IMR-90 (cell line): ENCODE measurements at regions not wholly inside any gene's neighbourhood (a gene's known extent, or its start where the extent isn't known, plus 50 kb on each side); places are given as distances from the start of the nearest gene placed in this dataset.

Source experiments
- ATAC-seq: fragments of 200-7000 bp; cut with Tn5 transposase; 2 replicates; pipeline ENCODE4 v1.9.1; 2020; ENCODE audit warnings: low read depth, mild to moderate bottlenecking, moderate library complexity
- BruUV-seq: library from RNA; stranded (reverse); fragments of 400-500 nt; replicated peaks from 2 replicates; lab custom pipeline; 2021; lab: Mats Ljungman, UMichigan
- CTCF ChIA-PET: fragments of 300-600 bp; formaldehyde crosslinking; extraction: SDS; loops from one replicate; lab custom pipeline; 2021; ENCODE audit warnings: antibody characterized with exemption; lab: Yijun Ruan, JAX
- POLR2A ChIA-PET: fragments of 300-600 bp; sonication (Branson Sonifier 250); formaldehyde crosslinking; loops from one replicate; lab custom pipeline; 2022; ENCODE audit warnings: antibody characterized with exemption; ENCODE audit not compliant: unreplicated experiment; lab: Charles Lee
- DNase-seq: peaks from one replicate; pipeline ENCODE4 v3.0.0; 2013
- H2AFZ ChIP-seq: replicated peaks from 2 replicates; pipeline ENCODE3; 2013; ENCODE audit warnings: low read length, mild to moderate bottlenecking; ENCODE audit not compliant: poor library complexity
- H2AK5ac ChIP-seq: 2 replicates; pipeline ENCODE4 v1.6.1; 2013; ENCODE audit warnings: low read depth, low read length, inconsistent platforms
- H2AK9ac ChIP-seq: replicated peaks from 2 replicates; pipeline ENCODE3; 2013; ENCODE audit warnings: mild to moderate bottlenecking, low read depth, low read length, moderate library complexity; ENCODE audit not compliant: poor library complexity
- H2BK120ac ChIP-seq: 2 replicates; pipeline ENCODE4 v1.6.1; 2013; ENCODE audit warnings: low read depth, low read length, inconsistent platforms
- H2BK15ac ChIP-seq: 3 replicates; pipeline ENCODE4 v1.6.1; 2013; ENCODE audit warnings: low read depth, low read length, inconsistent platforms
- H2BK20ac ChIP-seq: 2 replicates; pipeline ENCODE4 v1.6.1; 2013; ENCODE audit warnings: low read depth, mild to moderate bottlenecking, inconsistent platforms, low read length, moderate library complexity
- H2BK5ac ChIP-seq: 2 replicates; pipeline ENCODE4 v1.6.1; 2013; ENCODE audit warnings: mild to moderate bottlenecking, low read depth, low read length, inconsistent platforms; ENCODE audit not compliant: poor library complexity, severe bottlenecking
- H3K14ac ChIP-seq: replicated peaks from 2 replicates; pipeline ENCODE4 v1.6.1; 2013; ENCODE audit warnings: low read depth, low read length, inconsistent platforms
- H3K18ac ChIP-seq: 2 replicates; pipeline ENCODE4 v1.6.1; 2013; ENCODE audit warnings: low read depth, low read length, control low read depth
- H3K23ac ChIP-seq: 2 replicates; pipeline ENCODE4 v1.6.1; 2013; ENCODE audit warnings: low read depth, low read length, inconsistent platforms
- H3K27ac ChIP-seq: 2 replicates; pipeline ENCODE4 v1.5.1; 2013; ENCODE audit warnings: mild to moderate bottlenecking, control low read depth, low read length; ENCODE audit not compliant: insufficient read depth
- H3K27me3 ChIP-seq: 2 replicates; pipeline ENCODE4 v1.6.1; 2013; ENCODE audit warnings: low read length; ENCODE audit not compliant: control insufficient read depth, insufficient read depth
- H3K36me3 ChIP-seq: 2 replicates; pipeline ENCODE4 v1.6.1; 2013; ENCODE audit warnings: low read length, mixed read lengths; ENCODE audit not compliant: control insufficient read depth, insufficient read depth
- H3K4ac ChIP-seq: 2 replicates; pipeline ENCODE4 v1.6.1; 2013; ENCODE audit warnings: low read depth, low read length, inconsistent platforms
- H3K4me1 ChIP-seq: 2 replicates; pipeline ENCODE4 v1.6.1; 2013; ENCODE audit warnings: low read length, mixed read lengths; ENCODE audit not compliant: control insufficient read depth, insufficient read depth
- H3K4me2 ChIP-seq: 2 replicates; pipeline ENCODE4 v1.6.1; 2013; ENCODE audit warnings: low read depth, mild to moderate bottlenecking, control low read depth, low read length, moderate library complexity
- H3K4me3 ChIP-seq: 2 replicates; pipeline ENCODE4 v1.5.1; 2013; ENCODE audit warnings: low read depth, mild to moderate bottlenecking, control low read depth, low read length, moderate library complexity; ENCODE audit not compliant: insufficient read depth
- H3K56ac ChIP-seq: 2 replicates; pipeline ENCODE4 v1.6.1; 2013; ENCODE audit warnings: low read length, inconsistent platforms; ENCODE audit not compliant: insufficient read depth; ENCODE audit errors: extremely low read depth
- H3K79me1 ChIP-seq, 2 experiments: 2 replicates each; pipeline ENCODE4 v1.6.1; 2013; ENCODE audit warnings: low read length in 2 of 2, inconsistent platforms in 1 of 2, low read depth in 1 of 2
- H3K9ac ChIP-seq: 2 replicates; pipeline ENCODE4 v1.6.1; 2013; ENCODE audit warnings: low read depth, low read length, control low read depth
- H3K9me1 ChIP-seq: 2 replicates; pipeline ENCODE4 v1.6.1; 2013; ENCODE audit warnings: low read length, inconsistent platforms; ENCODE audit not compliant: insufficient read depth
- H3K9me3 ChIP-seq: 2 replicates; pipeline ENCODE4 v1.6.1; 2013; ENCODE audit warnings: low read length; ENCODE audit not compliant: control insufficient read depth, insufficient read depth
- H4K20me1 ChIP-seq: 2 replicates; pipeline ENCODE4 v1.6.1; 2013; ENCODE audit warnings: low read length, inconsistent platforms; ENCODE audit not compliant: insufficient read depth
- H4K5ac ChIP-seq: 2 replicates; pipeline ENCODE4 v1.6.1; 2013; ENCODE audit warnings: mild to moderate bottlenecking, low read depth, low read length, control low read depth
- H4K8ac ChIP-seq, 2 experiments: 2 replicates each; pipeline ENCODE4 v1.6.1; 2013; ENCODE audit warnings: low read depth in 2 of 2, low read length in 2 of 2, control low read depth in 1 of 2, inconsistent platforms in 1 of 2
- H4K91ac ChIP-seq: 2 replicates; pipeline ENCODE4 v1.6.1; 2013; ENCODE audit warnings: low read depth, low read length, inconsistent platforms; ENCODE audit not compliant: insufficient read depth
- CEBPB ChIP-seq: IDR thresholded peaks from 2 replicates; pipeline ENCODE4 v1.6.1; 2012; ENCODE audit warnings: low read depth, low read length, improper control_type of control experiment
- CHD1 ChIP-seq: IDR thresholded peaks from 2 replicates; pipeline ENCODE4 v1.6.1; 2012; ENCODE audit warnings: low read depth, low read length, improper control_type of control experiment
- FOS ChIP-seq: fragments of 150-350 bp; IDR thresholded peaks from 2 replicates; pipeline ENCODE4 v1.6.1; 2016; ENCODE audit warnings: low read depth, low read length
- MAFK ChIP-seq: IDR thresholded peaks from 2 replicates; pipeline ENCODE4 v1.6.1; 2012; ENCODE audit warnings: low read depth, low read length, improper control_type of control experiment
- MAZ ChIP-seq: IDR thresholded peaks from 2 replicates; pipeline ENCODE4 v1.6.1; 2012; ENCODE audit warnings: low read depth, mild to moderate bottlenecking, low read length, improper control_type of control experiment, moderate library complexity, borderline replicate concordance
- MXI1 ChIP-seq: IDR thresholded peaks from 2 replicates; pipeline ENCODE4 v1.6.1; 2012; ENCODE audit warnings: low read depth, mild to moderate bottlenecking, low read length, moderate library complexity, borderline replicate concordance
- NFE2L2 ChIP-seq: fragments of 150-350 bp; IDR thresholded peaks from 2 replicates; pipeline ENCODE4 v1.6.1; 2016; ENCODE audit warnings: low read depth, mild to moderate bottlenecking, low read length
- RCOR1 ChIP-seq: IDR thresholded peaks from 2 replicates; pipeline ENCODE4 v1.6.1; 2012; ENCODE audit warnings: mild to moderate bottlenecking, low read length, improper control_type of control experiment; ENCODE audit not compliant: insufficient replicate concordance
- RFX5 ChIP-seq: IDR thresholded peaks from 2 replicates; pipeline ENCODE4 v1.8.0; 2012; ENCODE audit warnings: low read depth, mild to moderate bottlenecking, low read length, moderate library complexity
- WGBS, 2 experiments: methylation state at CpG; one replicate each; pipeline versions ENCODE4 v1.1.5 to v1.1.7; 2013; ENCODE audit warnings: missing lambda C conversion rate in 2 of 2; ENCODE audit not compliant: insufficient read length in 1 of 2; ENCODE audit errors: extremely low coverage in 2 of 2; 5-methylcytosine and 5-hydroxymethylcytosine counted together
- dilution Hi-C: fragments of 300-500 bp; cut with HindIII; formaldehyde crosslinking; loops from one replicate; pipeline ENCODE4 v1.14.3; 2018; ENCODE audit warnings: low sequenced_read_pairs; ENCODE audit not compliant: unreplicated experiment
- in situ Hi-C: fragments of 300-500 bp; cut with MboI; formaldehyde crosslinking; loops from 3 replicates; pipeline ENCODE4 v1.14.3; 2019; ENCODE audit warnings: low sequenced_read_pairs, inconsistent platforms, mixed read lengths
- intact Hi-C: fragments of 100-400 bp; cut with micrococcal nuclease; formaldehyde crosslinking; loops from 2 replicates; pipeline ENCODE4 v1.10.0; 2022
- TF ChIP-seq, protein P1 (sequence below): fragments of 150-350 bp; IDR thresholded peaks from 2 replicates; pipeline ENCODE4 v1.6.1; 2016; ENCODE audit warnings: low read depth, mild to moderate bottlenecking, low read length, moderate library complexity, borderline replicate concordance

DNA sequence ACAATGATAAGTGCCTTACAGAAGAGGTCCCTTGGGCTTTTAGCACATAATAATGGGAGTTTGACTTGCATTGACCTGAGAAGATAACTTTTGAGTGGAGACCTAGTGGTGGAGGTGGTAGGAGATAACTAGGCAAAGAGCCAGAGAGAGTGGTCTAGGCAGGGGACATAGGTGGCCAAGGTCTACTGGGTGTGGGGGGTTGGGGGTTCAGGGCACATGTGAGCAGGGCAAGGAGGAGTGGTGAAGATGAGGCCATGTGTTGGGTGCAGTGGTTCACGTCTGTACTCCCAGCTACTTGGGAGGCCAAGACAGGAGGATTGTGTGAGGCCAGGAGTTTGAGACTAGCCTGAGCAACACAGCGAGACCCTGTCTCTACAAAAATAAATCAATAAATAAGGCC lies 74.3 kb upstream of the CTNNBL1 start:
- H3K9me3 ChIP-seq = peaks cover 2% of the 10 kb centered on the region; the same call in 1 of the 2 replicates
- H3K36me3 ChIP-seq = no peaks in the 10 kb centered on the region
- peaks cover 22% of the 10 kb centered on the region for H3K27me3 ChIP-seq
- CTCF ChIA-PET = no interaction called here
- H3K9me1 ChIP-seq = no peaks in the 10 kb centered on the region
- no peak overlapping the region for H3K14ac ChIP-seq
- H2BK15ac ChIP-seq = no peak overlapping the region
- POLR2A ChIA-PET = no interaction called here
- H3K18ac ChIP-seq = no peak overlapping the region
- no peak overlapping the region for H3K4ac ChIP-seq
- dilution Hi-C loops (no loop called here), in situ Hi-C loops (no loop called here), intact Hi-C loops (no loop called here)
- no peak overlapping the region for H3K4me3 ChIP-seq
- H4K8ac ChIP-seq = no peak overlapping the region
- H2AFZ ChIP-seq = no peak overlapping the region
- no peaks in the 10 kb centered on the region for H3K79me1 ChIP-seq
- no peak for ATAC-seq
- no peak overlapping the region for H2AK5ac ChIP-seq
- no peaks in the 10 kb centered on the region for H3K4me1 ChIP-seq
- H4K5ac ChIP-seq = no peak overlapping the region
- H3K23ac ChIP-seq = no peak overlapping the region
- H4K20me1 ChIP-seq = no peaks in the 10 kb centered on the region
- H2BK20ac ChIP-seq = no peak overlapping the region
- TF ChIP-seq MAFK (no peak), MAZ (no peak), CEBPB (no peak), RFX5 (no peak), RCOR1 (no peak), MXI1 (no peak), NFE2L2 (no peak), CHD1 (no peak), FOS (no peak)
- TF ChIP-seq, protein P1, sequence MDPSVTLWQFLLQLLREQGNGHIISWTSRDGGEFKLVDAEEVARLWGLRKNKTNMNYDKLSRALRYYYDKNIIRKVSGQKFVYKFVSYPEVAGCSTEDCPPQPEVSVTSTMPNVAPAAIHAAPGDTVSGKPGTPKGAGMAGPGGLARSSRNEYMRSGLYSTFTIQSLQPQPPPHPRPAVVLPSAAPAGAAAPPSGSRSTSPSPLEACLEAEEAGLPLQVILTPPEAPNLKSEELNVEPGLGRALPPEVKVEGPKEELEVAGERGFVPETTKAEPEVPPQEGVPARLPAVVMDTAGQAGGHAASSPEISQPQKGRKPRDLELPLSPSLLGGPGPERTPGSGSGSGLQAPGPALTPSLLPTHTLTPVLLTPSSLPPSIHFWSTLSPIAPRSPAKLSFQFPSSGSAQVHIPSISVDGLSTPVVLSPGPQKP = no peak
- H3K56ac ChIP-seq = no peak overlapping the region
- no peak overlapping the region for H2AK9ac ChIP-seq
- no peak overlapping the region for H3K4me2 ChIP-seq
- BruUV-seq = no TSS peak
- H4K91ac ChIP-seq = no peak overlapping the region
- H3K27ac ChIP-seq = no peak overlapping the region
- H3K9ac ChIP-seq = no peak overlapping the region
- H2BK5ac ChIP-seq = no peak overlapping the region
- no peak overlapping the region for H2BK120ac ChIP-seq
- WGBS, 2 experiments = no CpG with 5 or more reads among the region's 2 CpGs
- DNase-seq = no peak
